ENCODE measurements at regions not wholly inside any gene's neighbourhood (a gene's known extent, or its start where the extent isn't known, plus 50 kb on each side); places are given as distances from the start of the nearest gene placed in this dataset.

DNA sequence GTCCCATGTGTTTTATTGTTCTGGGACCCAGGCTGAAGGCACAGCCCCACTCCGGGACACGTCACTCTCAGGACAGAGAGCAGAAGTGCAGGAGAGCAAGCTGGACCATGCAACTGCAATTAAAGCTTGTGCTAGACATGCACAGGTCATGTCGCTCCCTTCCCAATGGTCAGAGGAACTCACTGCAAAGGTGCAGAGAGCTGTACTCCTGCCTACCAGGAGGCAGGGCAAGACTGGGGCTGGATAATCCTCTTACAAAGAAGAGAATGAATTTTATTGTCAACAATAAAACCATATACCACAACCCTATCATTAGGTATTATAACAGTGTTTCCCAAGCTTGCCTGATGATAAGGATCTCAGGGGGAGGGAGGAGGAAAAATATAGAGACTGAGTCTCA lies 74.0 kb upstream of the NEK6 start:
- TF ChIP-seq CTCF (IDR thresholded peaks at IDR 0.05) (no peak), ZFX (IDR thresholded peaks at IDR 0.05; ENCODE audit: borderline replicate concordance) (no peak)

Data from 22Rv1 (cell line).